GM19395 (cell line): ENCODE measurements at regions not wholly inside any gene's neighbourhood (a gene's known extent, or its start where the extent isn't known, plus 50 kb on each side); places are given as distances from the start of the nearest gene placed in this dataset.
"Not testable (repeated sequence)": the region's sequence is repeated elsewhere in the genome, so short reads cannot be mapped to it uniquely, and the experiment has no call there.

ENCODE experiments used
- ATAC-seq: cut with Tn5 transposase; IDR thresholded peaks from one replicate; pipeline ENCODE4 v1.9.1; 2021; ENCODE audit warnings: mild to moderate bottlenecking, moderate library complexity; ENCODE audit not compliant: unreplicated experiment

GRCh38 chr2:89537862-89538261 is 846.4 kb downstream of the RPIA start:
- ATAC-seq: not testable (repeated sequence)

GRCh38 chr2:89544110-89544509 is 852.6 kb downstream of the RPIA start:
- not testable (repeated sequence) for ATAC-seq

- not testable (repeated sequence) for ATAC-seq
Measured at GRCh38 chr2:89579154-89579553, 887.7 kb downstream of the RPIA start.

GRCh38 chr2:89582816-89583215 is 891.3 kb downstream of the RPIA start:
- not testable (repeated sequence) for ATAC-seq

- ATAC-seq: not testable (repeated sequence)
Measured at GRCh38 chr2:89584046-89584445, 892.6 kb downstream of the RPIA start.

GRCh38 chr2:89584868-89585557 is 893.5 kb downstream of the RPIA start:
- not testable (repeated sequence) for ATAC-seq

GRCh38 chr2:89585558-89585920 is 894.1 kb downstream of the RPIA start:
- peak; percentile 84 for ATAC-seq

- ATAC-seq: not testable (repeated sequence)
Measured at GRCh38 chr2:89599843-89600242, 908.4 kb downstream of the RPIA start.

GRCh38 chr2:89606514-89606913 is 915.0 kb downstream of the RPIA start:
- not testable (repeated sequence) for ATAC-seq

GRCh38 chr2:89610207-89610926 is 918.9 kb downstream of the RPIA start:
- not testable (repeated sequence) for ATAC-seq

- not testable (repeated sequence) for ATAC-seq
Measured at GRCh38 chr2:89610927-89611515, 919.5 kb downstream of the RPIA start.

- not testable (repeated sequence) for ATAC-seq
Measured at GRCh38 chr2:89611710-89612109, 920.2 kb downstream of the RPIA start.

- not testable (repeated sequence) for ATAC-seq
Measured at GRCh38 chr2:89649268-89649667, 957.8 kb downstream of the RPIA start.

- ATAC-seq: not testable (repeated sequence)
Measured at GRCh38 chr2:89679254-89679653, 987.8 kb downstream of the RPIA start.
